Pancreas (tissue), 10 donors: ENCODE measurements at regions not wholly inside any gene's neighbourhood (a gene's known extent, or its start where the extent isn't known, plus 50 kb on each side); places are given as distances from the start of the nearest gene placed in this dataset.
A peak's percentile ranks its signal among the peaks of the same experiment; 100 is the strongest.

ENCODE experiments used
- ATAC-seq, 4 donors: fragments of 200-7000 bp; cut with Tn5 transposase; one replicate each; pipeline versions ENCODE4 v1.8.0 to v1.9.1; 2020; ENCODE audit warnings: mild to moderate bottlenecking in 4 of 4, moderate library complexity in 4 of 4
- DNase-seq, 6 donors: peaks; one replicate each; pipeline ENCODE4 v3.0.0-alpha.2; 2020
- FAIRE-seq: peaks from 2 replicates; lab custom pipeline; 2012; peaks lifted over from hg19 to GRCh38; lab: Jason Lieb, UNC
- H3K27ac ChIP-seq, 4 donors: fragments of 200-600 bp; sonication (generic); 1 replicate in 3 of 4; 2 replicates in 1 of 4; pipeline versions ENCODE4 v1.5.0 to v1.8.0; 2020
- H3K27me3 ChIP-seq, 4 donors: fragments of 200-600 bp; one replicate each; pipeline ENCODE4 v1.8.0; 2021
- H3K36me3 ChIP-seq, 3 donors: fragments of 200-600 bp; sonication (generic) in 1 of 3; one replicate each; pipeline versions ENCODE4 v1.5.0 to v1.8.0; 2020 to 2021
- H3K4me1 ChIP-seq, 3 donors: fragments of 200-600 bp; one replicate each; pipeline ENCODE4 v1.8.0; 2021
- H3K4me3 ChIP-seq, 4 donors: fragments of 200-600 bp; sonication (generic) in 2 of 4; one replicate each; pipeline versions ENCODE4 v1.5.0 to v1.8.0; 2020 to 2021
- H3K9me3 ChIP-seq, 4 donors: fragments of 200-600 bp; one replicate each; pipeline ENCODE4 v1.8.0; 2021
- WGBS, 2 donors: extraction: QIAGEN DNeasy Blood & Tissue Kit; methylation state at CpG; one replicate each; pipeline ENCODE4 v1.1.7; 2013; 5-methylcytosine and 5-hydroxymethylcytosine counted together
- intact Hi-C, 3 donors: fragments of 100-400 bp; cut with DNase I; formaldehyde crosslinking; loops; one replicate each; pipeline versions ENCODE4 v1.11.1 to v1.14.2; 2022
- TF ChIP-seq, protein P1 (sequence below), 4 donors: fragments of 200-600 bp; sonication (generic) in 3 of 4; IDR thresholded peaks; one replicate each; pipeline versions ENCODE4 v1.5.0 to v1.8.0; 2021; ENCODE audit warnings: antibody characterized with exemption in 4 of 4
- donor health status: healthy with polysubstance abuse.
- donor health status: DM: no; HTN: no; CAD: no; lungs with moderate emphysema.
- donor health status: DM: no; HTN: no; CAD: no.
- donor health status: control.
- donor health status: control.
- donor health status: Bipolar disorder and iron deficiency.
- donor health status: DM: yes; HTN: yes; CAD: no.
- donor health status: DM: no; HTN: no; CAD: no.
- donor health status: DM: no; HTN: no; CAD: no.
- donor health status: DM: yes; HTN: yes; CAD: no.

DNA sequence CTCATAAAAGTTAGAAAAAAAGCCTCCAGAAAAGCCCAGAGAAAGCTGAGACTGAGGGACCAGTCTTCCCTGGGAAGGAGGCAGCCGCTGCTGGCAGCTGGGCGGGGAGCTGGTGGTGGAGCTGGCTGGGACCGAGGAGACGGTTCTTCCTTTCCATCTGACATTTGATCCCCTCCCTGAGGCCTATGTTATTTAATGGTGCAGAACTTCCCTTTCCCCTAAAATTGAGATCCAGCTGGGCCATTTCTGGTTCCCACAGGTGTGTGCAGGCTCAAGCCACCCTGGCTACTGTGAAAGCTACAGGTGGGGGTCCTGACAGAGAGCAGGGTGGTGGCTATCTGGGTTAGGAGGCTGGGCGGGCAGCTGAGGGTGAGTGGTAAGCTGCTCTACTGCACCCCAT is 81.5 kb upstream of the FZD7 start:
- TF ChIP-seq, protein P1, sequence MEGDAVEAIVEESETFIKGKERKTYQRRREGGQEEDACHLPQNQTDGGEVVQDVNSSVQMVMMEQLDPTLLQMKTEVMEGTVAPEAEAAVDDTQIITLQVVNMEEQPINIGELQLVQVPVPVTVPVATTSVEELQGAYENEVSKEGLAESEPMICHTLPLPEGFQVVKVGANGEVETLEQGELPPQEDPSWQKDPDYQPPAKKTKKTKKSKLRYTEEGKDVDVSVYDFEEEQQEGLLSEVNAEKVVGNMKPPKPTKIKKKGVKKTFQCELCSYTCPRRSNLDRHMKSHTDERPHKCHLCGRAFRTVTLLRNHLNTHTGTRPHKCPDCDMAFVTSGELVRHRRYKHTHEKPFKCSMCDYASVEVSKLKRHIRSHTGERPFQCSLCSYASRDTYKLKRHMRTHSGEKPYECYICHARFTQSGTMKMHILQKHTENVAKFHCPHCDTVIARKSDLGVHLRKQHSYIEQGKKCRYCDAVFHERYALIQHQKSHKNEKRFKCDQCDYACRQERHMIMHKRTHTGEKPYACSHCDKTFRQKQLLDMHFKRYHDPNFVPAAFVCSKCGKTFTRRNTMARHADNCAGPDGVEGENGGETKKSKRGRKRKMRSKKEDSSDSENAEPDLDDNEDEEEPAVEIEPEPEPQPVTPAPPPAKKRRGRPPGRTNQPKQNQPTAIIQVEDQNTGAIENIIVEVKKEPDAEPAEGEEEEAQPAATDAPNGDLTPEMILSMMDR (IDR thresholded peaks at IDR 0.05), result no peak
- DNase-seq (no peak), ATAC-seq (no peak), FAIRE-seq (no peak)
- WGBS, 2 donors, result 85% methylated on average over 5 of the region's 5 CpGs
- Histone ChIP-seq H3K36me3 (no peaks in the 10 kb centered on the region), H3K4me1 (no peaks in the 10 kb centered on the region), H3K9me3 (no peaks in the 10 kb centered on the region), H3K27me3 (peaks cover 0 to 4% (median 0%) of the 10 kb centered on the region in 4 donors), H3K4me3 (no peak overlapping the region), H3K27ac (no peak overlapping the region)
- intact Hi-C loops, result no loop called here

DNA sequence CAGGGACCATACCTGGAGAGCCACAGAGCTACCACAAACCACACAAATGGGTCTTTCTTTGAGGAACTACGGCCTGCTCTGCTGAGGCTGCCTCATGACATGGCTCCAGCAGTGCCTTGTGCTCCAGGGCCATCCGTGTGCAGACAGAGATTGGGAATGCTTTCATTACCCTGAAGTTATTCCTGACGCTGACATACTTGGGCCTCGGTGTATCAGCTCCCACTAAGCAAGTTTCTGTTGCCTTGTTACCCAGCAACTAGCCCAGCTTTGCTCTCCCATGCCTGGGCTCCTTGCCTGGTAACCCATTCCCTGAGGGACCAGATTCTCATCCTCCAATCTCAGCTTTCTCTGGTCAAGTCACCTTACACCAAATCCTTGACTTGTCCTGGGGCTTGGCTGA is 80.3 kb upstream of the FZD7 start:
- H3K9me3 ChIP-seq, result no peaks in the 10 kb centered on the region
- no peak overlapping the region for H3K4me3 ChIP-seq
- FAIRE-seq, result no peak
- H3K36me3 ChIP-seq, result no peaks in the 10 kb centered on the region
- H3K27ac ChIP-seq, result no peak overlapping the region
- TF ChIP-seq, protein P1 (IDR thresholded peaks at IDR 0.05), result no peak
- ATAC-seq, result no peak
- no peak for DNase-seq
- intact Hi-C loops, result no loop called here
- no peaks in the 10 kb centered on the region for H3K4me1 ChIP-seq
- WGBS, 2 donors, result 77 to 92% methylated on average over 4 of the region's 4 CpGs
- H3K27me3 ChIP-seq, result peaks cover 0 to 4% (median 0%) of the 10 kb centered on the region in 4 donors

DNA sequence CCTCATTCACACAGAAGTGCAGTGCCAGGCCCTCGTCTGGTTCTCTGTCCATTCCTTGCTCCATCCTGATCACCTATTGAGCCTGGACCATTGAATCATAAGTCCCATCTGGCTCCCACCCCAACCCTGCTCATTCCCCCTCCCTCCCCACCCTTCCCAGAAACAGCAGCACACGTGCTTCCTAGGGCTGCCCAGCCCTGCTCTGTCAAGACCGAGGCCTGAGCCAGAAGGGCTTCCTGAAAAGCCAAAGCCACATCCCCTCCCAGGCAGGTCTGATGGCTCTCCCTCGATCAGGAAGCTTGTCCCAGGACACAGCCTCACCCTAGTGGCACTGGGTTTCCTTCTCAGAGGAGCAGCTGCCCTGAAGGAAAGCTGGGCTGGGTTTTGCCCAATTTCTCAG is 79.8 kb upstream of the FZD7 start:
- ATAC-seq, result no peak

DNA sequence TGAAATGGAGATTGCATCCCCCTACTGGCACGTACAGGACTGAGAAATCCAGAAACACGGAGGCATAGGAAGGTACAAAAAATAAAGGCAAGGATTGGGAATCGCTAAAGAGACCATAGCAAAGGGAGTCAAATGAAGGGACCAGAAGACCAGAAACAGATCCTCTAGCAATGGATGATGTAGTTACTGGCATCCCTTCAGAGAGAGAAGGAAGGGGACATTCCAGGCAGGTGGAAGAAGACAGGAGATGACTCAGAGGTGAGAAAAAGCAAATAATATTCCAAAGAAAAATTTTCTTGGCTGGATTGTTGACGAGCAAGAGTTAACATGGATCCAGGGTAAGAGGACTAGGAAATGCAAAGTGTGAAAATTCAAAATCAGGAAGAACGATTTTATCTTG is 78.4 kb upstream of the FZD7 start:
- no peak overlapping the region for H3K4me3 ChIP-seq
- no peaks in the 10 kb centered on the region for H3K4me1 ChIP-seq
- TF ChIP-seq, protein P1 (IDR thresholded peaks at IDR 0.05), result no peak
- H3K27ac ChIP-seq, result no peak overlapping the region
- FAIRE-seq, result no peak
- WGBS, 2 donors, result 64 to 72% methylated on average over 5 of the region's 5 CpGs
- ATAC-seq, result no peak
- peaks cover 0 to 4% (median 0%) of the 10 kb centered on the region in 4 donors for H3K27me3 ChIP-seq
- no peaks in the 10 kb centered on the region for H3K36me3 ChIP-seq
- no peak for DNase-seq
- H3K9me3 ChIP-seq, result no peaks in the 10 kb centered on the region
- intact Hi-C loops, result no loop called here

More for the DNA sequence above, 79.8 kb upstream of the FZD7 start:
- DNase-seq, result no peak
- Histone ChIP-seq H3K36me3 (no peaks in the 10 kb centered on the region), H3K27me3 (peaks cover 0 to 4% (median 0%) of the 10 kb centered on the region in 4 donors), H3K27ac (no peak overlapping the region), H3K9me3 (no peaks in the 10 kb centered on the region), H3K4me1 (no peaks in the 10 kb centered on the region), H3K4me3 (no peak overlapping the region)
- 55 to 78% methylated on average over 4 of the region's 4 CpGs for WGBS, 2 donors
- TF ChIP-seq, protein P1 (IDR thresholded peaks at IDR 0.05), result no peak
- no peak for FAIRE-seq
- intact Hi-C loops, result no loop called here

DNA sequence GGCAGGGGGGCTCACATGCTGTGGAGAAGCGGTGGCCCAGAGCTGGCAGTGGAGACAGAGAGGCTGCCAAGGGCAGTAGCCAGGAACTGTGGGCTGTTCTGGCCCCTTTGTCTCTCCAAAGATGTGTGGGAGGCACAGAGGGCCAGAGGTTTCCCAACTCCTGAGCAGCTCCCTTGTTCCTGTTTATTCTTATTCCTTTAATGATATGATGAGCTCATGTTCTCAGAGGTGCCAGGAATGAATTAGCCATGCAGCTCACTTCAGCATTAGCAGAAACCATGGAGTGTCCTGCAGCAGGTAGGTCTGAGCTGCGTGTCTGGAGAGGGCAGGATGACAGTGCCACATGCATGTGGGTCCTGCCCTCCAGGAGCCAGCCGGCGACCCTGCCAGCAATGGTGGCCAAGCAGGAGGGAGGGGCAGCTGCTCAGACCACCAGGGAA is 77.9 kb upstream of the FZD7 start:
- Histone ChIP-seq H3K36me3 (no peaks in the 10 kb centered on the region), H3K27ac (no peak overlapping the region), H3K27me3 (peaks cover 0 to 4% (median 0%) of the 10 kb centered on the region in 4 donors), H3K4me1 (no peaks in the 10 kb centered on the region), H3K4me3 (no peak overlapping the region), H3K9me3 (no peaks in the 10 kb centered on the region)
- WGBS, 2 donors, result 65 to 67% methylated on average over 4 of the region's 4 CpGs
- no peak for DNase-seq
- intact Hi-C loops, result no loop called here
- FAIRE-seq, result no peak
- ATAC-seq, result peak in 1 of 4 donors; percentile 17
- TF ChIP-seq, protein P1 (IDR thresholded peaks at IDR 0.05), result no peak
